Skeletal muscle satellite cell (primary cell): ENCODE measurements at regions not wholly inside any gene's neighbourhood (a gene's known extent, or its start where the extent isn't known, plus 50 kb on each side); places are given as distances from the start of the nearest gene placed in this dataset.

ENCODE experiments used
- H3K27me3 ChIP-seq: 2 replicates; pipeline ENCODE4 v1.7.0; 2013; ENCODE audit warnings: low read length; ENCODE audit not compliant: control insufficient read depth, insufficient read depth
- H3K36me3 ChIP-seq: 2 replicates; pipeline ENCODE4 v1.7.0; 2013; ENCODE audit warnings: mild to moderate bottlenecking, control low read depth, low read length; ENCODE audit not compliant: insufficient read depth
- H3K4me1 ChIP-seq: 2 replicates; pipeline ENCODE4 v1.7.0; 2013; ENCODE audit warnings: low read length; ENCODE audit not compliant: control insufficient read depth, insufficient read depth
- H3K4me2 ChIP-seq: 2 replicates; pipeline ENCODE4 v1.7.0; 2013; ENCODE audit warnings: mild to moderate bottlenecking, low read length
- H3K4me3 ChIP-seq: 2 replicates; pipeline ENCODE4 v1.7.0; 2013; ENCODE audit warnings: low read length
- H3K9ac ChIP-seq: 2 replicates; pipeline ENCODE4 v1.7.0; 2013; ENCODE audit warnings: mild to moderate bottlenecking, low read depth, low read length, moderate library complexity
- H3K9me3 ChIP-seq: replicated peaks from 2 replicates; pipeline ENCODE4 v1.7.0; 2013; ENCODE audit warnings: mild to moderate bottlenecking, control low read depth, low read length

DNA sequence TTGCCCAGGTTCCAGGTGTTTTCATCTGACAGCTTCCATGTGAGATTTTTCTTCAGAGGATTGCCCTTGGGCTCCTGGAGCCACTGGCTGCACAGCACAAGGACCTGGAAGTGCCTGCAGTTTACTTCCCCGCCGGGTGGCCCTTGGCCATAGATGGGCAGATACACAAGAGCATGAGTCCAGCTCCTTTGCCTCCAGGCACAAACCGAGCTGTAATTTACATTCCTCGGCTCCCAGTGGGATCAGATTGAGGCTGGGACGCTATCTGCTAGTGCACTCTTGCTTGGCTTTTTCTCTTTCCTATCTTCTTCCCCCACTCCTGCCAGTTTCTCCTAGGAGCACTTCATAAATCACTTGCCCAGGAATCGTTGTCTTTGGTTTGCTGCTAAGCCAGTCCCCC lies 85.4 kb upstream of the RALY start:
- Histone ChIP-seq H3K9ac (no peak overlapping the region), H3K27me3 (peaks cover 7% of the 10 kb centered on the region), H3K4me2 (no peak overlapping the region), H3K9me3 (no peaks in the 10 kb centered on the region), H3K4me1 (peaks cover 13% of the 10 kb centered on the region), H3K36me3 (no peaks in the 10 kb centered on the region), H3K4me3 (no peak overlapping the region)

DNA sequence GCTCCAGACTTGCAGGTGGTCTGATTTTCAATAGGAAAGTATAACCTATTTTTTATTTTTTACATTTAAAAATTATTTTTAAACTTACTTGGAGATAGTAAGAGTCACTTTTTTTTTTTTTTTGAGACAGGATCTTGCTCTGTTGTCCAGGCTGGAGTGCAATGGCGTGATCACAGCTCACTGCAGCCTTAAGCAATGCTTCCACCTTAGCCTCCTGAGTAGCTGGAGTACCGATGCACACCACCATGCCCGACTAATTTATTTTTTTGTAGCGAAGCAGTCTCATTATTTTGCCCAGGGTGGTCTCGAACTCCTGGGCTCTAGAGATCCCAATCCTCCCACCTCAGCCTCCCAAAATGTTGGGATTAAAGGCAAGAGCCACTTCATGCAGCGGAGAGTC lies 84.8 kb upstream of the RALY start:
- no peak overlapping the region for H3K4me2 ChIP-seq
- no peak overlapping the region for H3K9ac ChIP-seq
- H3K27me3 ChIP-seq: peaks cover 7% of the 10 kb centered on the region
- no peaks in the 10 kb centered on the region for H3K36me3 ChIP-seq
- no peak overlapping the region for H3K4me3 ChIP-seq
- peaks cover 13% of the 10 kb centered on the region for H3K4me1 ChIP-seq
- H3K9me3 ChIP-seq: no peaks in the 10 kb centered on the region

DNA sequence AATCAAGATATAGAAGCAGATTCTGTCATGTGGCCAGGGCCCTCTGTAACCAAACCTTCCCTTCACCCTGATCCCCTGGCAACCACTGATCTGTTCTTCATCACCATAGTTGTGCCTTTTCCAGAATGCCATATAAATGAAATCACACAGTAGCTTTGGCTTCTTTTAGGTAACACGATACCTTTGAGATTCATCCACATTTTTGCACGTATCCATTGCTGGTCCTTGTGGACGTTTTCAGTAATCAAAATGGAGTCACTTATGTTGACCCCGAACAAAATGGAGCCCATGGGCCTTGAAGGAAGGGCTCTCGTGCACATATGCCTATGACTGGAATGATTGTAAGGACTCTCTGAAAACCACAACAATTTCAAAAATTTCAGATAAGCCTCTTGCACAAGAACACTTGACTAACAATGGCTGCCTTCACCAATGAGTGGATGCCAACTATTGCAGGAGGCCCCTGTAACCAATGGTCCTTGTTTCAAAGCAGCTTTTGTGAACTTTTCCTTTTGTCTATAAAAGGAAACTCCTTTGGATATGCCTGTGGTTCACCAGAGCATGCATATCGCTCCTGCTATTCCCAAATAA lies 84.3 kb upstream of the RALY start:
- H3K4me3 ChIP-seq: no peak overlapping the region
- peak overlapping the region; percentile 23 for H3K4me2 ChIP-seq
- no peaks in the 10 kb centered on the region for H3K9me3 ChIP-seq
- H3K27me3 ChIP-seq: peaks cover 7% of the 10 kb centered on the region
- no peaks in the 10 kb centered on the region for H3K36me3 ChIP-seq
- peaks cover 13% of the 10 kb centered on the region for H3K4me1 ChIP-seq
- H3K9ac ChIP-seq: no peak overlapping the region

DNA sequence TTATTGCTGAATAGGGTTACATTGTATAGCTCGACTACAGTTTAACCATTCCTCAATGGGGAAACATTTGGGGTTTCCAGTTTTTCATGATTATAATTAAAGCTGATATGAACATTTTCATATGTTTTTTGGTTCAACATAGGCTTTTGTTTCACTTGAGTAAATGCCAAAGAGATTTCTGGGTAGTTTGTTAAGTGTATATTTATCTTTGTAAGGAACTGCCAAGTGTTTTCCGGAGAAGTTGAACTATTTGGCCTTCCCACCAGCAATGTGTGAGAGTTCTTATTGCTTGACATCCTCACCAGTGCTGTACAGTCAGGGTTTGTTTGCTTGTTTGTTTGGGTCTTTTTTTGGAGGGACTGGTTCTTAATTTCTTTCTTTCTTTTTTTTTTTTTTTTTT lies 83.7 kb upstream of the RALY start:
- peaks cover 18% of the 10 kb centered on the region for H3K4me1 ChIP-seq
- peak overlapping the region; percentile 23 for H3K4me2 ChIP-seq
- H3K9me3 ChIP-seq: no peaks in the 10 kb centered on the region
- H3K36me3 ChIP-seq: no peaks in the 10 kb centered on the region
- no peak overlapping the region for H3K9ac ChIP-seq
- H3K4me3 ChIP-seq: no peak overlapping the region
- peaks cover 7% of the 10 kb centered on the region for H3K27me3 ChIP-seq

DNA sequence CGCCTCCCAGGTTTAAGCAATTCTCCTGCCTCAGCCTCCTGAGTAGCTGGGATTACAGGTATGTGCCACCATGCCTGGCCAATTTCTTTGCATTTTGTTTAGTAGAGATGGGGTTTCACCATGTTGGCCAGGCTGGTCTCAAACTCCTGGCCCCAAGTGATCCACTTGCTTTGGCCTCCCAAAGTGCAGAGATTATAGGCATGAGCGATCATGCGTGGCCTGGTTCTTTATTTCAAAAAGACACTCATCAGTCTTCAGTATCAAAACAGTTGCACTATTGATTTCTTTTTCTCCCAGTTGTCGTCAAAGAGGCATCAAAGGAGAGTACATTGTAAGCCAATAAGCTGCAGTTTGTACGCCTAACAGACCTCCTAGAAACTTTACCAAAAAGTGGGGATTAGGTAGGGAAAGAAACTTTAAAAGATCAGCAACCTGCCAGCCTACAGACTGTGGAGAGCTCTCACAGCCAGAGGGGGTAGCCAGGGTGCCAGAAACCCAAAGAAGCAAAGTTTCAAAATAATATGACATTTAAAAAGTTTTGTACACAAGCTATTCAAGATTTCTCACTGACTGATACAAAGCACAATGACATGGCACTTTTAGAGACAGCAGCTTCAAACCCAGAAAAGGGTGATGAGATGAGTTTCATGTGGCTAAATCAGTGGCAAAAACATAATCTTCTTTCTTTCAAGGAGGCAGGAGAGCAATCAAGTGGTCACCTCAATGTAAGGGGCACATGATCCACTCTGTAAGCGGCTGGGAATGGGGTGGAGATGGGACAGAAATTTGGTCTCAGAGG lies 83.0 kb upstream of the RALY start:
- H3K27me3 ChIP-seq: peaks cover 7% of the 10 kb centered on the region
- peaks cover 18% of the 10 kb centered on the region for H3K4me1 ChIP-seq
- H3K9ac ChIP-seq: no peak overlapping the region
- H3K9me3 ChIP-seq: no peaks in the 10 kb centered on the region
- H3K4me2 ChIP-seq: no peak overlapping the region
- H3K36me3 ChIP-seq: no peaks in the 10 kb centered on the region
- H3K4me3 ChIP-seq: no peak overlapping the region

DNA sequence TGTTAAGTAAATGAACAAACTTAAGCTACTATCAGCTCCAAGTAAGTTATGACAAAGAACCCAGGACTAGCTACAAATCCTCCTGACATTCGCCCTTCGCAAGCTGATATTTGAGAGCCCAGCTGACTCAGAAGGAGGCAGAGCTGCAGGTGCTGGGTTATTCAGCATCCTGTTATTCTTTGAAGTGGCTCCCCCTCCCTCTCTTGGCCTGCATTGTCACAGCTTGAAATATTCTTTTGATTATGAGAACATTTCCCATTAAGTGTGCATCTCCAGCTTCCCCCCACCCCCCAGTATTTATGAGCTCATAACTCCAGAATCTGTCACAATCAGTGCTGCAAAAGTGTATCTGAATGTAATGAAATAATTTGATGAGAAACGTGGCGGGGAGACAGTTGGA lies 78.8 kb upstream of the RALY start:
- Histone ChIP-seq H3K27me3 (peaks cover 18% of the 10 kb centered on the region), H3K9ac (no peak overlapping the region), H3K9me3 (no peaks in the 10 kb centered on the region), H3K4me3 (no peak overlapping the region), H3K4me2 (no peak overlapping the region), H3K4me1 (peaks cover 8% of the 10 kb centered on the region), H3K36me3 (no peaks in the 10 kb centered on the region)

DNA sequence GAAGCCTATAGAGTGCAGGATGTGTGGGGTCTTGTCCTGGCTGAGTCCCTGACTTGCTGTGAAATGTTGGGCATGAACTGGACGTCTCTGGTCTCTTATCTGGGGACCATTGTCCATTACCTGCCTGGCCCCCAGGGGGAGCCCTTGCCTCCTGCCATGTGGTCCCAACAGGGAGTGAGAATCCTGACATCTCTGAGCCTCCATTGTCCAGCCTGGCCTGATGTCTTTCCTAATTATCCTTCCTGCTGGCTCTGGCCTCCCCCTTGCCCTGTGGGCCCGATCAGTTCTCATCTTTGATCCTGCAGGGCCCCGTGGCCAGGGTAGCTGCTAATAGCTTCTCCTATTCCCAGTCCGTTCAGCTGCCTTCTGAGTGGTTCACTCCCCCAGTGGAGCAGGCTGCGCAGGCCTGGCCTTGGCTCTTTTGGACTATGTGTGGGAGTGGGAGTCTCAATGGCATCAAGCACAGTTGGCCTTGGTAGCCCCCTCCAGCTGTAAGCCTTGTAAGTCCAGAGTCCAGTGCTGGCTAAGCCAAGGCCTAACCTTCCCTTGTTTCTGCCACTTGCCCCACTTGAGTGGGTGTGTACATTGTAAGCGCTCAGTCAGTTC lies 77.9 kb upstream of the RALY start:
- H3K27me3 ChIP-seq: peaks cover 18% of the 10 kb centered on the region
- H3K4me2 ChIP-seq: no peak overlapping the region
- H3K4me3 ChIP-seq: no peak overlapping the region
- no peaks in the 10 kb centered on the region for H3K9me3 ChIP-seq
- H3K4me1 ChIP-seq: peaks cover 6% of the 10 kb centered on the region
- H3K9ac ChIP-seq: no peak overlapping the region
- no peaks in the 10 kb centered on the region for H3K36me3 ChIP-seq

DNA sequence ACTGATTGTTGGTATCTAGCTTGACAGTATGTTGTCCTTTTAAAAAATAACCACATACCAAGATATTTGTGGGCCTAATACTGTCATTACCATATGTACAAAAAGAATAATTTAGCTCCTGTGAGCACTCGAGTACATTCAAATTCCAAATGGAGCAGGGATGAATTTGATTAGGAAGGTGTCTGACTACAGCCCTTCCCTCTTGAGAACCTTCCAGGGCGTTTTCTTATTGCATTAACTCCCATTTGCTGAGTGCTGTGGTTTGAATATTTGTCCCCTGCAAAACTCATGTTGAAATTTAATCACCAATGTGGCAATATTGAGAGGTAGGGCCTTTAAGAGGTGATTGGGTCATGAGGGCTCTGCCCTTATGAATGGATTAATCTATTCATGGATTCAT lies 76.9 kb upstream of the RALY start:
- peaks cover 6% of the 10 kb centered on the region for H3K4me1 ChIP-seq
- no peaks in the 10 kb centered on the region for H3K36me3 ChIP-seq
- H3K27me3 ChIP-seq: peaks cover 23% of the 10 kb centered on the region
- no peak overlapping the region for H3K4me2 ChIP-seq
- H3K9me3 ChIP-seq: no peaks in the 10 kb centered on the region
- no peak overlapping the region for H3K4me3 ChIP-seq
- no peak overlapping the region for H3K9ac ChIP-seq

DNA sequence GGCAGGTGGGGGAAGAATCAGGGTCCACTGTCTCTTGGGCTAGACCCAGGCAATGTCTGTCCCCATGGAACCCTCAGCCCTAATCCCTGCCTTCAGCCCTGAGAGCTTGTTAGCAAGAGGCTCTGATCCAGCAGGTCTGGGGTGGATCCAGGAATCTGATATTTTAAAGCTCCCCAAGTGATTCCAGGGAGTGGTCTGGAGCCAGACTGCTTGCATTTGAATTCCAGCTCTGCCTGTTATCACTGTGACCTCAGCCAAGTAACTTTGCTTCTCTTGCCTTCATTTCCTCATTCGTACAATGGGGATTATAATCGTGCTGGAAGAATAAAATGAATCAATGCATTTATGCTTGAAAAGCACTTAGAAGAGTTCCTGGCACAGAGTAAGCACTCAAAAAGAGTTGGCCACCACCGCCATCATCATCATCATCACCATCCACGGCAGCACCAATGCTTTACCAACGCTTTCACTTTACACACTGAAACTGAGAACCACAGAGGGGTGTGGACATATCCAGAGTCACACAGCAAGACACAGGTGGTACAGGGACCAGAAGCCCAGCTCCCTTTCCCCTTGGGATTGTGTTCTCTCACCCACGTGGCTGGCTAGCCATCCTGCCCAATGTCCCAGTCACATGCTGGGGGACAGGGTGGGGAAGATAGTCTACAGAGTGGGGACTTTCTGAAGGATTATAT lies 75.7 kb upstream of the RALY start:
- H3K9ac ChIP-seq: no peak overlapping the region
- no peaks in the 10 kb centered on the region for H3K9me3 ChIP-seq
- no peaks in the 10 kb centered on the region for H3K36me3 ChIP-seq
- peaks cover 25% of the 10 kb centered on the region for H3K27me3 ChIP-seq
- peaks cover 6% of the 10 kb centered on the region for H3K4me1 ChIP-seq
- no peak overlapping the region for H3K4me2 ChIP-seq
- H3K4me3 ChIP-seq: no peak overlapping the region

DNA sequence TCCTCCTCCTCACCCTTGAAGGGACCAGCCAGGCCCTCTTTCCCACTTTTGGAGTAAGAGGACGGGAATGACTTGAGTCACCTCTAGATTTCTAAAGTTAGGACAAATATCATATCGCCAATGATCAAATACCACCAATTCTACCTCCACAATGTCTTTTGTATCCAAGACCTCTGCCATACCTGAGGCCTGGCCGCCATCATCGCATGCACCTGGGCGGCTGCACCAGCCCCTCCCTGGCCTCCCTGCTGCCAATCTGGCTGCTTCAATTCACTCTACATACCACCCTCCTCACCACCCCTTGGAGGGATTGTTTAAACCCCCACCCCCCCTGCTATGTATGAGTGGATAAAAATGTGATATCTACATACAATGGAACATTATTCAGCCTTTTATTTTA lies 75.0 kb upstream of the RALY start:
- Histone ChIP-seq H3K4me1 (peaks cover 6% of the 10 kb centered on the region), H3K9me3 (no peaks in the 10 kb centered on the region), H3K4me3 (no peak overlapping the region), H3K27me3 (peaks cover 32% of the 10 kb centered on the region), H3K4me2 (no peak overlapping the region), H3K36me3 (no peaks in the 10 kb centered on the region), H3K9ac (no peak overlapping the region)

DNA sequence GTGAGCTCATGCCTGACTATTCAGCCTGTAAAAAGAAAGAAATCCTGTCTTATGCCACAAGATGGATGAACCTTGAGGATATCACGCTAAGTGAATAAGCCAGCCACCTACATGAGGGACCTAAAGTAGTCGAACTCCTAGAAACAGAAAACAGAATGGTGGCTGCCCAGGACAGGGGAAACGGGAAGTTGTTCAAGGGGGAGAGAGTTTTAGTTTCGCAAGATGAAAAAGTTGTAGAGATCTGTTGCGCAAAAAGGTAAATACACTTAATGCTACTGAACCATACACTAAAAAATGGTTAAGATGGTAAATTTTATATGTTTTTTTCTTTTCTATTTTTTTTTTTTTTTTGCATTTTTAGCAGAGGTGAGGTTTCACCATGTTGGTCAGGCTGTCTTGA lies 74.1 kb upstream of the RALY start:
- no peak overlapping the region for H3K4me2 ChIP-seq
- no peak overlapping the region for H3K9ac ChIP-seq
- H3K4me1 ChIP-seq: peaks cover 4% of the 10 kb centered on the region
- H3K36me3 ChIP-seq: no peaks in the 10 kb centered on the region
- no peak overlapping the region for H3K4me3 ChIP-seq
- no peaks in the 10 kb centered on the region for H3K9me3 ChIP-seq
- H3K27me3 ChIP-seq: peaks cover 41% of the 10 kb centered on the region
